Cardiac fibroblast (primary cell): ENCODE measurements at regions not wholly inside any gene's neighbourhood (a gene's known extent, or its start where the extent isn't known, plus 50 kb on each side); places are given as distances from the start of the nearest gene placed in this dataset.

Experiments used
- DNase-seq, 2 donors: peaks; one replicate each; pipeline versions ENCODE4 v3.0.0 to v3.0.0-alpha.2; 2010; ENCODE audit warnings: low read depth in 2 of 2
- H3K4me3 ChIP-seq, 2 donors: replicated peaks in 1 of 2; 1 replicate in 1 of 2; 2 replicates in 1 of 2; pipeline ENCODE4 v1.5.1; 2011; ENCODE audit warnings: low read depth in 2 of 2, low read length in 2 of 2, mild to moderate bottlenecking in 2 of 2, moderate library complexity in 1 of 2
- CTCF ChIP-seq: IDR thresholded peaks from one replicate; pipeline ENCODE4 v1.5.1; 2011; ENCODE audit warnings: low read depth, mild to moderate bottlenecking, low read length, inconsistent platforms

DNA sequence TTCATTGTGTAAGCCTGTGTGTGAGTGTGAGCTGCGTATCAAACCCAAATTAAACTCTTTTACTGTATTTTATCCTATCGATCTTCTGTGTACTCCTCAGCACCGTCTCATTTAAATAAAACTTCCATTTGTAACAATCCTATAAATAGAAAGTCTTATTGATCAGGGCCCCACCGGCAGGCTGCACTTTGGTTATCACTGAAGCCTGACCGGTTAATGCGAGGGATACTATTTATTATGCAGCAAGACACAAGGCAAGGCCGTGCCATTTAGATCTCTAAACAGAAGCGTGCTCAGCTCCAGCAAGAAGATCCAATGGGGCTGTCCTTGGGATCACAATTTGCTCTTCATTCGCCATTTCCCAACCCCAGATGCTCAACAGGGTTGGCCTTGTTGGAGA lies 252.6 kb upstream of the TSHZ3 start:
- no peak for TF ChIP-seq CTCF
- H3K4me3 ChIP-seq, result no peak overlapping the region
- no peak for DNase-seq

DNA sequence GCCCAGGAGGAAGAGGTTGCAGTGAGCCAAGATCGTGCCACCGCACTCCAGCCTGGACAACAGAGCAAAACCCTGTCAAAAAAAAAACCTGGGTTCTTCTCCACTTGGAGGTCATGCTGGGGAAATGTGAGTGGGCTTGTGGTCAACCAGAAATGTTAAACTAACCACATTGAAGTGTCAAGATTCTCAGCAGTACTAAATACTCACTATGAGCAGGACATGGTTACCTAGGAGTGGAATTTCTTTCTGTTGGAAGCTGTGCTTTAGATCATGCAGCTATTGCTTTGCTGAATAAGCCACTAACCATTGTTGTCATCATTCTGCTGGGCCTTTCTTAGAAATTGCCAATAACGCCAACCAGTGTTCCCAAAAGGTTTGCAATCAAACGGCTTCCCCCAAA lies 253.3 kb upstream of the TSHZ3 start:
- H3K4me3 ChIP-seq, result no peak overlapping the region
- no peak for TF ChIP-seq CTCF
- no peak for DNase-seq

DNA sequence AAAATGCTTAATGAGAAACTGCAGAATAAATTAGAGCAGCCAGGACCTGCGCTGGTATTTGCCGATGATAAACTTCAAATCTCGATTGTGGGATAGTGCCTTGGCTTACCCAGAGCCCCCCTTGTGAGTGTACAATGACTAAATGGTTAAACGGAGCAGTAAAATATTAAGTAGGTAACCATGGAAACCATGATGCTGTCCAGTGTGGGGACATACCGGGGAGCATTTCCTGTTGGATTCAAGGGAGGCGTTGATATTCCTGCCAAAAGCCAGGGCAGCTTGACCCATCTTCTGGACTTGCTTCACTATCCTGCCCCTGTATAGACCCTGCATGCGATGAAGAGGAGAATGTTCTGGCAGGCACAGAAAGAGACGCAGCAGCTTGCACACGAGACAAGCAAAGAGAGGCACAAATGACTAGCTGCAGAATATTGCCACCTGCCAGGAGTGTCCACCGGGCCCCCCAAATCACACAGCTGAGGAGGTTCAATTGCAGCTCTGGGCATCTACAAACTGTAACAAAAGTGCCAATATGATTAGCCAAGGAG lies 255.3 kb upstream of the TSHZ3 start:
- DNase-seq, result no peak
- TF ChIP-seq CTCF, result no peak

GRCh38 chr19:31610018-31610417 lies 260.8 kb upstream of the TSHZ3 start:
- DNase-seq, result no peak
- no peak overlapping the region for H3K4me3 ChIP-seq
- no peak for TF ChIP-seq CTCF

More for the DNA sequence above, 255.3 kb upstream of the TSHZ3 start:
- no peak overlapping the region for H3K4me3 ChIP-seq

DNA sequence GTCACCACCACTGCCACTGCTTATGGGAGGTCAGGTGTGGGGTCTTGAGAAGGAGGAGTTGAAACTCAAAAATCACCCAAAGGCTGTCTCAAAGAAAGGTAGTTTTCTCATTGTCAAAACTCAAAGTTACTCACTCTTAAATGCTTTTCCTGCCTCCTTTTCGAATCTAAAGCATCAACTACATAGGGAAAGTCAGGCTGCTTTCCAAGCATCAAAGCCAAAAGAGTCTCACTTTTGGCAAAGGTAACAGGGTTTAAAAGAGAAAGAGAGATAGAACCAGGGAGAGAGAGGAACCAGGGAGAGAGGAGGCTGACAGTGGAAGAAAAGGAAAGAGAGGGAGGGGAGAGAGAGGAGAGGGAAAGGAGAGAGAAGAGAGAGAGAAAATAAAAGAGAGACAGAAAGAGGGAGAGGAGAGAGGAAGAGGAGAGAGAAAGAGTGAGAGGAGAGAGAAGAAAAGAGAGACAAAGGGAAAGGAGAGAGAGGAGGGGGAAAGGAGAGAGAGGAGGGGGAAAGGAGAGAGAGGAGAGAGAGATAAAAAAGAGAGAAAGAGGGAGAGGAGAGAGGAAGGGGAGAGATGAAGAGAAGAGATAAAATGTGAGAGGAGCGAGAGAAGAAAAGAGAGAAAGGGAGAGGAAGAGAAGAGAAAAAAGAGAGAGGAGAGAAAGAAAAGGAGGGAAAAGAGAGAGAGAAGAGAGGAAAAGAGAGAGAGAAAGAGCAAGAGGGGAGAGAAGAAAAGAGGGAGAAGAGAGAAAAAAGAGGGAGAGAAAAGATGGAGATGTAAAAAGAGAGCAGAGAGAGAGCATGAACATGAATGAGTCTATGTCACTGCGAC lies 262.0 kb upstream of the TSHZ3 start:
- H3K4me3 ChIP-seq, result no peak overlapping the region
- no peak for DNase-seq

DNA sequence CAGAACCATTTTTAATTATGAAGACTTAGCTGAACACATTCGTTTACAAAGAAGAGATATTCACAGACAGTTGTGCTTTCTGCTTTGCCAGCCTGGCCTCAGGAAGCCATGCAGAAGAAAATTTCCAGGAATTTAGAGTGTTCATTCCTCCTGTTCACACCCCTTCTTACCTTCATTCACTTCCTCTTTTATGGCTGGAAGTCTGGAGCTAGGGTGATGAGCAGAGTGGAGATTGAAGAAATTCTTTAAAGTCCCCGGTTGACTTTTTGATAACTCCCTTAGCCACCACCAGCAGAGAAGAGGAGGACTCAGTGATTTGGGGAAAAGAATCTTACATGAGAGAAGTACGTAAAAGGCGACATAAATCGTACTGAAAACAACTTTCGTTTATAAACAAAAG lies 263.6 kb upstream of the TSHZ3 start:
- no peak overlapping the region for H3K4me3 ChIP-seq
- DNase-seq, result no peak
- TF ChIP-seq CTCF, result no peak

More for the DNA sequence above, 262.0 kb upstream of the TSHZ3 start:
- TF ChIP-seq CTCF, result no peak
